ENCODE measurements at regions not wholly inside any gene's neighbourhood (a gene's known extent, or its start where the extent isn't known, plus 50 kb on each side); places are given as distances from the start of the nearest gene placed in this dataset.

- no peak for TF ChIP-seq EP300 (IDR thresholded peaks at IDR 0.05)
- no peak for TF ChIP-seq CTCF (IDR thresholded peaks at IDR 0.05)
- TF ChIP-seq POLR2A (IDR thresholded peaks at IDR 0.05), result no peak
Measured at GRCh38 chr20:60970601-60971000, 281.5 kb upstream of the CDH4 start.
